Testis (tissue), 2 donors: ENCODE measurements at regions not wholly inside any gene's neighbourhood (a gene's known extent, or its start where the extent isn't known, plus 50 kb on each side); places are given as distances from the start of the nearest gene placed in this dataset.

Experiments
- DNase-seq: peaks from one replicate; pipeline ENCODE4 v3.0.0-alpha.2; 2019
- H3K27ac ChIP-seq, 2 donors: fragments of 200-600 bp; sonication (generic); one replicate each; pipeline ENCODE4 v1.5.1; 2019
- H3K27me3 ChIP-seq: fragments of 200-600 bp; sonication (generic); one replicate; pipeline ENCODE4 v1.5.1; 2019
- H3K36me3 ChIP-seq: fragments of 200-600 bp; sonication (generic); one replicate; pipeline ENCODE4 v1.5.1; 2017; ENCODE audit warnings: low read depth; ENCODE audit errors: missing control alignments
- H3K4me1 ChIP-seq: fragments of 200-600 bp; sonication (generic); one replicate; pipeline ENCODE4 v1.5.1; 2019
- H3K4me3 ChIP-seq, 2 donors: fragments of 200-600 bp; sonication (generic); one replicate each; pipeline ENCODE4 v1.5.1; 2017 to 2019
- H3K9me3 ChIP-seq: fragments of 200-600 bp; sonication (generic); one replicate; pipeline ENCODE4 v1.5.1; 2017
- CTCF ChIP-seq, 3 experiments: fragments of 450-650 bp in 2 of 3; fragments of 200-600 bp in 1 of 3; sonication (generic) in 1 of 3; IDR thresholded peaks; one replicate each; pipeline ENCODE4 v1.5.1; 2016 to 2019; ENCODE audit warnings: antibody characterized with exemption in 3 of 3, mild to moderate bottlenecking in 2 of 3, moderate library complexity in 1 of 3
- POLR2A ChIP-seq: fragments of 450-650 bp; IDR thresholded peaks from one replicate; pipeline ENCODE4 v1.6.1; 2017; ENCODE audit warnings: antibody characterized with exemption, mild to moderate bottlenecking, moderate library complexity
- WGBS, 2 donors: methylation state at CpG; one replicate each; pipeline ENCODE4 v1.1.5; 2018; 5-methylcytosine and 5-hydroxymethylcytosine counted together
- intact Hi-C: fragments of 100-400 bp; cut with DNase I; formaldehyde crosslinking; loops from one replicate; pipeline ENCODE4 v1.15.1; 2023; ENCODE audit warnings: low total_unique reads

- Histone ChIP-seq H3K27me3 (no peaks in the 10 kb centered on the region), H3K27ac (no peak overlapping the region), H3K36me3 (no peaks in the 10 kb centered on the region), H3K9me3 (no peaks in the 10 kb centered on the region), H3K4me3 (no peak overlapping the region), H3K4me1 (no peaks in the 10 kb centered on the region)
- DNase-seq: no peak
- WGBS, 2 donors: 85% methylated on average over 7 of the region's 7 CpGs
- TF ChIP-seq CTCF (IDR thresholded peaks at IDR 0.05) (no peak), POLR2A (no peak)
- intact Hi-C loops: no loop called here
Observed at GRCh38 chr15:96503276-96503675, 172.8 kb downstream of the NR2F2 start.

- intact Hi-C loops: no loop called here
- no peak overlapping the region for H3K4me3 ChIP-seq
- 74 to 81% methylated on average over 4 of the region's 4 CpGs for WGBS, 2 donors
- H3K4me1 ChIP-seq: no peaks in the 10 kb centered on the region
- H3K9me3 ChIP-seq: no peaks in the 10 kb centered on the region
- H3K36me3 ChIP-seq: no peaks in the 10 kb centered on the region
- no peak overlapping the region for H3K27ac ChIP-seq
- TF ChIP-seq CTCF (IDR thresholded peaks at IDR 0.05) (no peak), POLR2A (no peak)
- no peaks in the 10 kb centered on the region for H3K27me3 ChIP-seq
- no peak for DNase-seq
Observed at GRCh38 chr15:96504371-96504770, 173.9 kb downstream of the NR2F2 start.

GRCh38 chr15:96505014-96505413 is 174.5 kb downstream of the NR2F2 start:
- DNase-seq: no peak
- Histone ChIP-seq H3K9me3 (no peaks in the 10 kb centered on the region), H3K36me3 (no peaks in the 10 kb centered on the region), H3K27me3 (no peaks in the 10 kb centered on the region), H3K4me1 (no peaks in the 10 kb centered on the region), H3K4me3 (no peak overlapping the region), H3K27ac (no peak overlapping the region)
- intact Hi-C loops: no loop called here
- WGBS, 2 donors: 68 to 75% methylated on average over 4 of the region's 4 CpGs
- TF ChIP-seq POLR2A: no peak
- no peak for TF ChIP-seq CTCF (IDR thresholded peaks at IDR 0.05)

- Histone ChIP-seq H3K27ac (no peak overlapping the region), H3K36me3 (no peaks in the 10 kb centered on the region), H3K4me1 (no peaks in the 10 kb centered on the region), H3K9me3 (no peaks in the 10 kb centered on the region), H3K27me3 (no peaks in the 10 kb centered on the region), H3K4me3 (no peak overlapping the region)
- TF ChIP-seq POLR2A (no peak), CTCF (IDR thresholded peaks at IDR 0.05) (no peak)
- no peak for DNase-seq
- intact Hi-C loops: no loop called here
- 63 to 67% methylated on average over 6 of the region's 6 CpGs for WGBS, 2 donors
Observed at GRCh38 chr15:96514607-96515285, 184.2 kb downstream of the NR2F2 start.

- no peak overlapping the region for H3K27ac ChIP-seq
- intact Hi-C loops: no loop called here
- 46 to 51% methylated on average over 3 of the region's 3 CpGs for WGBS, 2 donors
Observed at GRCh38 chr15:96515371-96515770, 184.9 kb downstream of the NR2F2 start.

More at GRCh38 chr15:96515371-96515770, 184.9 kb downstream of the NR2F2 start:
- H3K9me3 ChIP-seq: no peaks in the 10 kb centered on the region
- no peaks in the 10 kb centered on the region for H3K36me3 ChIP-seq
- H3K4me1 ChIP-seq: no peaks in the 10 kb centered on the region
- TF ChIP-seq POLR2A: no peak
- TF ChIP-seq CTCF (IDR thresholded peaks at IDR 0.05): no peak
- no peak for DNase-seq
- H3K27me3 ChIP-seq: no peaks in the 10 kb centered on the region
- no peak overlapping the region for H3K4me3 ChIP-seq
